Stimulated activated CD4-positive, alpha-beta T cell treated with anti-CD3 and anti-CD28 coated beads, TNF-alpha, amount 100 ng/mL, for 48 hours (primary cell): ENCODE measurements at regions not wholly inside any gene's neighbourhood (a gene's known extent, or its start where the extent isn't known, plus 50 kb on each side); places are given as distances from the start of the nearest gene placed in this dataset.

Experiments used
- DNase-seq, 3 donors: peaks; one replicate each; pipeline ENCODE4 v3.0.0-alpha.2; 2020; ENCODE audit warnings: low read depth in 3 of 3

- DNase-seq = no peak
Observed at GRCh38 chr13:50358231-50359040, 343.2 kb downstream of the KCNRG start.

- DNase-seq = no peak
Observed at GRCh38 chr13:50359041-50359367, 343.8 kb downstream of the KCNRG start.

- DNase-seq = no peak
Observed at GRCh38 chr13:50359779-50360178, 344.5 kb downstream of the KCNRG start.

GRCh38 chr13:50360637-50361036 is 345.4 kb downstream of the KCNRG start:
- no peak for DNase-seq

- DNase-seq = no peak
Observed at GRCh38 chr13:50361282-50361681, 346.0 kb downstream of the KCNRG start.

GRCh38 chr13:50365408-50366391 is 350.5 kb downstream of the KCNRG start:
- DNase-seq = peak; percentile 29 to 49 (median 44)

- peak in 2 of 3 donors; percentile 28 to 32 for DNase-seq
Observed at GRCh38 chr13:50366488-50367174, 351.4 kb downstream of the KCNRG start.

GRCh38 chr13:50369646-50370045 is 354.4 kb downstream of the KCNRG start:
- DNase-seq = no peak

- no peak for DNase-seq
Observed at GRCh38 chr13:50370303-50370950, 355.2 kb downstream of the KCNRG start.

GRCh38 chr13:50374517-50374916 is 359.3 kb downstream of the KCNRG start:
- DNase-seq = no peak

GRCh38 chr13:50375792-50376191 is 360.5 kb downstream of the KCNRG start:
- DNase-seq = no peak

GRCh38 chr13:50376895-50377575 is 361.8 kb downstream of the KCNRG start:
- DNase-seq = no peak

- no peak for DNase-seq
Observed at GRCh38 chr13:50377726-50378270, 362.6 kb downstream of the KCNRG start.

- no peak for DNase-seq
Observed at GRCh38 chr13:50378509-50379044, 363.3 kb downstream of the KCNRG start.

- DNase-seq = no peak
Observed at GRCh38 chr13:50379584-50379983, 364.3 kb downstream of the KCNRG start.

- DNase-seq = no peak
Observed at GRCh38 chr13:50380905-50381304, 365.7 kb downstream of the KCNRG start.

- DNase-seq = no peak
Observed at GRCh38 chr13:50382511-50382910, 367.3 kb downstream of the KCNRG start.

- no peak for DNase-seq
Observed at GRCh38 chr13:50382951-50383350, 367.7 kb downstream of the KCNRG start.

GRCh38 chr13:50384724-50385123 is 369.5 kb downstream of the KCNRG start:
- DNase-seq = no peak

- no peak for DNase-seq
Observed at GRCh38 chr13:50386541-50387050, 371.4 kb downstream of the KCNRG start.
